CD14-positive monocyte (primary cell): ENCODE measurements at regions not wholly inside any gene's neighbourhood (a gene's known extent, or its start where the extent isn't known, plus 50 kb on each side); places are given as distances from the start of the nearest gene placed in this dataset.
"Not testable (repeated sequence)": the region's sequence is repeated elsewhere in the genome, so short reads cannot be mapped to it uniquely, and the experiment has no call there.

ENCODE experiments used
- DNase-seq, 3 donors: peaks; one replicate each; pipeline ENCODE4 v3.0.0-alpha.2; 2011 to 2022
- H2AFZ ChIP-seq: 2 replicates; pipeline ENCODE4 v1.6.0; 2012; ENCODE audit warnings: mild to moderate bottlenecking, low read depth, low read length, inconsistent platforms; ENCODE audit not compliant: insufficient read depth, poor library complexity, severe bottlenecking
- H3K27ac ChIP-seq, 2 donors: 1 replicate in 1 of 2; 2 replicates in 1 of 2; pipeline ENCODE4 v1.5.1; 2012 to 2013; ENCODE audit warnings: low read length in 2 of 2, control low read depth in 1 of 2, inconsistent platforms in 1 of 2, low read depth in 1 of 2, mild to moderate bottlenecking in 1 of 2
- H3K27me3 ChIP-seq, 2 donors: one replicate each; pipeline versions ENCODE4 v1.6.0 to v1.6.1; 2011 to 2013; ENCODE audit warnings: low read length in 2 of 2; ENCODE audit not compliant: control insufficient read depth in 2 of 2, insufficient read depth in 2 of 2
- H3K36me3 ChIP-seq, 2 donors: replicated peaks in 1 of 2; 1 replicate in 1 of 2; 2 replicates in 1 of 2; pipeline versions ENCODE4 v1.5.1 to v1.6.1; 2012 to 2013; ENCODE audit warnings: low read length in 2 of 2, control low read depth in 1 of 2, inconsistent platforms in 1 of 2, mild to moderate bottlenecking in 1 of 2; ENCODE audit not compliant: insufficient read depth in 2 of 2, control insufficient read depth in 1 of 2
- H3K4me1 ChIP-seq, 2 donors: 1 replicate in 1 of 2; 2 replicates in 1 of 2; pipeline versions ENCODE4 v1.5.1 to v1.6.1; 2012 to 2013; ENCODE audit warnings: low read length in 2 of 2, control low read depth in 1 of 2, inconsistent platforms in 1 of 2, mild to moderate bottlenecking in 1 of 2, moderate library complexity in 1 of 2; ENCODE audit not compliant: insufficient read depth in 2 of 2, control insufficient read depth in 1 of 2
- H3K4me2 ChIP-seq: replicated peaks from 2 replicates; pipeline ENCODE3; 2012; ENCODE audit warnings: low read length, moderate library complexity, mild to moderate bottlenecking; ENCODE audit not compliant: poor library complexity, severe bottlenecking; ENCODE audit errors: extremely low read depth
- H3K4me3 ChIP-seq, 3 experiments: fragments of 200-600 bp in 1 of 3; sonication (generic) in 1 of 3; replicated peaks in 1 of 3; 1 replicate in 2 of 3; 2 replicates in 1 of 3; pipeline ENCODE4 v1.5.1; 2011 to 2013; ENCODE audit warnings: low read length in 3 of 3, mild to moderate bottlenecking in 3 of 3, control low read depth in 2 of 3, low read depth in 2 of 3, inconsistent platforms in 1 of 3, moderate library complexity in 1 of 3
- H3K79me2 ChIP-seq: 2 replicates; pipeline ENCODE4 v1.6.0; 2012; ENCODE audit warnings: mild to moderate bottlenecking, control low read depth, inconsistent platforms, low read length, moderate library complexity; ENCODE audit not compliant: insufficient read depth
- H3K9ac ChIP-seq: 2 replicates; pipeline ENCODE4 v1.6.0; 2017; ENCODE audit warnings: low read length, mild to moderate bottlenecking; ENCODE audit not compliant: insufficient read depth, poor library complexity, severe bottlenecking
- H3K9me3 ChIP-seq, 2 donors: replicated peaks in 1 of 2; 1 replicate in 1 of 2; 2 replicates in 1 of 2; pipeline versions ENCODE4 v1.5.1 to v1.6.1; 2012 to 2013; ENCODE audit warnings: low read length in 2 of 2, control low read depth in 1 of 2; ENCODE audit not compliant: control insufficient read depth in 1 of 2, insufficient read depth in 1 of 2
- H4K20me1 ChIP-seq: 2 replicates; pipeline ENCODE4 v1.6.0; 2012; ENCODE audit warnings: mild to moderate bottlenecking, low read length, control low read depth, moderate library complexity; ENCODE audit not compliant: insufficient read depth
- H3K27ac Mint-ChIP-seq, 7 donors: one replicate each; pipeline ENCODE4 v1.8.0; 2020; ENCODE audit warnings: mild to moderate bottlenecking in 7 of 7, mixed read lengths in 7 of 7, moderate library complexity in 6 of 7, inconsistent platforms in 2 of 7
- H3K27me3 Mint-ChIP-seq, 3 donors: one replicate each; pipeline ENCODE4 v1.8.0; 2021 to 2022; ENCODE audit warnings: low read depth in 3 of 3, mild to moderate bottlenecking in 3 of 3, mixed read lengths in 3 of 3, moderate library complexity in 3 of 3, inconsistent platforms in 1 of 3
- H3K36me3 Mint-ChIP-seq, 2 donors: one replicate each; pipeline ENCODE4 v1.8.0; 2020; ENCODE audit warnings: mixed read lengths in 2 of 2, inconsistent platforms in 1 of 2, mild to moderate bottlenecking in 1 of 2
- H3K4me1 Mint-ChIP-seq: one replicate; pipeline ENCODE4 v1.8.0; 2020; ENCODE audit warnings: mild to moderate bottlenecking, mixed read lengths
- H3K4me3 Mint-ChIP-seq, 2 donors: one replicate each; pipeline ENCODE4 v1.8.0; 2020; ENCODE audit warnings: mild to moderate bottlenecking in 2 of 2, mixed read lengths in 2 of 2, moderate library complexity in 1 of 2
- H3K9me3 Mint-ChIP-seq, 7 donors: one replicate each; pipeline ENCODE4 v1.8.0; 2020 to 2022; ENCODE audit warnings: mixed read lengths in 7 of 7, mild to moderate bottlenecking in 6 of 7, moderate library complexity in 6 of 7, inconsistent platforms in 2 of 7
- WGBS: methylation state at CpG from one replicate; pipeline ENCODE4 v1.1.5; 2013; ENCODE audit warnings: missing lambda C conversion rate; ENCODE audit not compliant: insufficient coverage; 5-methylcytosine and 5-hydroxymethylcytosine counted together
- intact Hi-C, 2 donors: fragments of 100-400 bp; cut with micrococcal nuclease; formaldehyde crosslinking; loops; one replicate each; pipeline versions ENCODE4 v1.15.0 to v1.15.1; 2023
- TF ChIP-seq, protein P1 (sequence below): fragments of 200-600 bp; IDR thresholded peaks from one replicate; pipeline ENCODE4 v1.8.0; 2022; ENCODE audit warnings: antibody characterized with exemption, mild to moderate bottlenecking

DNA sequence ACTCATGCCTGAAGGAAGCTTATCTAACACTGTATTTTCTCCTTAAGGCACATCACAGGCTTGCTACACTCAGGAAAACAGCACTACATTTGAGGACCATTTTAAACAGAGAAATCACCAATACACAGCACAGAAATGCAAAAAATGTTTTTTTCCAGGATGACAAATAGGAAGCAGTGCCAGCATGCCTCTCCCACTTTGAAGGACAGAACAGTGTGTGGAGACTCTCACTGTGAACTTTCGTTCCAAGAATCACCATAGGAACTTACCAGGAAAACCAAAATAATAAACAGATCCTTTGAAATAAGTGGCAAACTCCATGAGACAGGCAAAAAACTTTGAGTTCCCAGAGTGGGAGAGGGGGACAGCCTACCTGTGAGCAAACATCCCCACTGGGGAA lies 217.8 kb upstream of the MAST4 start:
- intact Hi-C loops: no loop called here

DNA sequence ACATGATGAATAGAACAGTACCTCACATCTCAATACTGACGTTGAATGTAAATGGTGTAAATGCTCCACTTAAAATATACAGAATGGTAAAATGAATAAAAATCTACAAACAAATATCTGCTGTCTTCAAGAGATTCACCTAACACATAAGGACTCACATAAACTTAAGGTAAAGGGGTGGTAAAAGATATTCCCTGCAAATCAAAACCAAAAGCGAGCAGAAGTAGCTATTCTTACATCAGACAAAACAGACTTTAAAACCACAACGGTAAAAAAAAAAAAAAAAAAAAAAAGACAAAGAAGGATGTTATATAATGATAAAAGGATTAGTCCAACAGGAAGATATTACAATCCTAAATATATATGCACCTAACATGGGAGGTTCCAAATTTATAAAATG lies 214.0 kb upstream of the MAST4 start:
- peaks cover 0 to 13% of the 10 kb centered on the region in 2 donors for H3K9me3 ChIP-seq
- no peaks in the 10 kb centered on the region for H3K27me3 ChIP-seq
- TF ChIP-seq, protein P1, sequence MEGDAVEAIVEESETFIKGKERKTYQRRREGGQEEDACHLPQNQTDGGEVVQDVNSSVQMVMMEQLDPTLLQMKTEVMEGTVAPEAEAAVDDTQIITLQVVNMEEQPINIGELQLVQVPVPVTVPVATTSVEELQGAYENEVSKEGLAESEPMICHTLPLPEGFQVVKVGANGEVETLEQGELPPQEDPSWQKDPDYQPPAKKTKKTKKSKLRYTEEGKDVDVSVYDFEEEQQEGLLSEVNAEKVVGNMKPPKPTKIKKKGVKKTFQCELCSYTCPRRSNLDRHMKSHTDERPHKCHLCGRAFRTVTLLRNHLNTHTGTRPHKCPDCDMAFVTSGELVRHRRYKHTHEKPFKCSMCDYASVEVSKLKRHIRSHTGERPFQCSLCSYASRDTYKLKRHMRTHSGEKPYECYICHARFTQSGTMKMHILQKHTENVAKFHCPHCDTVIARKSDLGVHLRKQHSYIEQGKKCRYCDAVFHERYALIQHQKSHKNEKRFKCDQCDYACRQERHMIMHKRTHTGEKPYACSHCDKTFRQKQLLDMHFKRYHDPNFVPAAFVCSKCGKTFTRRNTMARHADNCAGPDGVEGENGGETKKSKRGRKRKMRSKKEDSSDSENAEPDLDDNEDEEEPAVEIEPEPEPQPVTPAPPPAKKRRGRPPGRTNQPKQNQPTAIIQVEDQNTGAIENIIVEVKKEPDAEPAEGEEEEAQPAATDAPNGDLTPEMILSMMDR: no peak
- no peaks in the 10 kb centered on the region for H3K36me3 ChIP-seq
- no peak overlapping the region for H3K4me2 ChIP-seq
- no peak overlapping the region for H3K9ac ChIP-seq
- no peaks in the 10 kb centered on the region for H3K79me2 ChIP-seq
- H4K20me1 ChIP-seq: no peaks in the 10 kb centered on the region
- intact Hi-C loops: no loop called here
- Mint-ChIP-seq H3K27ac (no peak overlapping the region), H3K4me3 (no peak overlapping the region), H3K27me3 (peaks cover 2 to 4% (median 3%) of the 10 kb centered on the region in 3 donors), H3K4me1 (no peaks in the 10 kb centered on the region), H3K36me3 (no peaks in the 10 kb centered on the region), H3K9me3 (peaks cover 0 to 26% (median 19%) of the 10 kb centered on the region in 7 donors)
- WGBS: no CpG with 5 or more reads among the region's 3 CpGs
- no peak overlapping the region for H3K27ac ChIP-seq
- DNase-seq: no peak
- no peak overlapping the region for H3K4me3 ChIP-seq
- no peak overlapping the region for H2AFZ ChIP-seq
- no peaks in the 10 kb centered on the region for H3K4me1 ChIP-seq

More for the DNA sequence above, 217.8 kb upstream of the MAST4 start:
- H3K27me3 Mint-ChIP-seq: peaks cover 2 to 4% (median 3%) of the 10 kb centered on the region in 3 donors
- no peak overlapping the region for H3K4me3 ChIP-seq
- H3K9ac ChIP-seq: no peak overlapping the region
- no peak for DNase-seq
- H3K4me3 Mint-ChIP-seq: no peak overlapping the region
- no peaks in the 10 kb centered on the region for H3K27me3 ChIP-seq
- no peaks in the 10 kb centered on the region for H3K4me1 Mint-ChIP-seq
- H3K9me3 Mint-ChIP-seq: peaks cover 0 to 20% (median 15%) of the 10 kb centered on the region in 7 donors
- peaks cover 0 to 13% of the 10 kb centered on the region in 2 donors for H3K9me3 ChIP-seq
- no CpG with 5 or more reads among the region's 1 CpG for WGBS
- no peak overlapping the region for H3K27ac Mint-ChIP-seq
- H4K20me1 ChIP-seq: no peaks in the 10 kb centered on the region
- TF ChIP-seq, protein P1: no peak
- no peaks in the 10 kb centered on the region for H3K36me3 Mint-ChIP-seq
- H3K79me2 ChIP-seq: no peaks in the 10 kb centered on the region
- no peaks in the 10 kb centered on the region for H3K4me1 ChIP-seq
- no peak overlapping the region for H2AFZ ChIP-seq
- no peak overlapping the region for H3K27ac ChIP-seq
- H3K4me2 ChIP-seq: no peak overlapping the region
- H3K36me3 ChIP-seq: no peaks in the 10 kb centered on the region

DNA sequence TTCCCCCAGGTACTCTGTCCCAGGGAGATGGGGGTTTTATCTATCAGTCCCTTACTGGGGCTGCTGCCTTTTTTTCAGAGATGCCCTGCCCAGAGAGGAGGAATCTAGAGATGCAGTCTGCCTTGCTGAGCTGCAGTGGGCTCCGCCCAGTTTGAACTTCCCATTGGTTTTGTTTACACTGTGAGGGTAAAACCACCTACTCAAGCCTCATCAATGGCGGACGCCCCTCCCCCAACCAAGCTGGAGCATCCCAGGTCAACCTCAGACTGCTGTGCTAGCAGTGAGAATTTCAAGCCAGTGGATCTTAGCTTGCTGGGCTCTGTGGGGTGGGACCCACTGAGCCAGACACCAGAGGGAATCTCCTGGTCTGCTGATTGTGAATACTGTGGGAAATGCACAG lies 191.0 kb upstream of the MAST4 start:
- H3K4me1 Mint-ChIP-seq, H3K4me3 Mint-ChIP-seq, H3K27me3 ChIP-seq, H3K36me3 ChIP-seq, H4K20me1 ChIP-seq, H3K9ac ChIP-seq, H3K27me3 Mint-ChIP-seq, H3K27ac Mint-ChIP-seq, H2AFZ ChIP-seq, H3K9me3 ChIP-seq, H3K27ac ChIP-seq, DNase-seq, H3K4me2 ChIP-seq, H3K4me1 ChIP-seq, H3K4me3 ChIP-seq, H3K79me2 ChIP-seq, H3K36me3 Mint-ChIP-seq, intact Hi-C loops: not testable (repeated sequence)
- WGBS: 90% methylated on average over 2 of the region's 3 CpGs
- H3K9me3 Mint-ChIP-seq: peaks cover 0 to 12% (median 4%) of the 10 kb centered on the region in 7 donors
